ENCODE measurements at regions not wholly inside any gene's neighbourhood (a gene's known extent, or its start where the extent isn't known, plus 50 kb on each side); places are given as distances from the start of the nearest gene placed in this dataset.

DNA sequence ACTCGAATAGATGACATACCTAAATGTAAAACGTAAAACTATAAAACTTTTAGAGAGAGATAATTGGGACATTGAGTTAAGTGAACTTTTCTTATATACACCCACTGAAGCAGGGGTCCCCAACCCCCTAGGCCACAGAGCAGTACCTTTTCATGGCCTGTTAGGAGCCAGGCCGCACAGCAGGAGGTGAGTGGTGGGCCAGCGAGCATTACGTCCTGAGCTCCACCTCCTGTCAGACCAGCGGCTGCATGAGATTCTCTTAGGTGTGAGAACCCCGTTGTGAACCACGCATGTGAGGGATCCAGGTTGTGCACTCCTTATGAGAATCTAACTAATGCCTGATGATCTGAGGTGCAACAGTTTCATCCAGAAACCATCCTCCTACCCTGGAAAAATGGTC lies 114.8 kb downstream of the HMX1 start:
- no peak for DNase-seq (ENCODE audit: low spot score)

DNA sequence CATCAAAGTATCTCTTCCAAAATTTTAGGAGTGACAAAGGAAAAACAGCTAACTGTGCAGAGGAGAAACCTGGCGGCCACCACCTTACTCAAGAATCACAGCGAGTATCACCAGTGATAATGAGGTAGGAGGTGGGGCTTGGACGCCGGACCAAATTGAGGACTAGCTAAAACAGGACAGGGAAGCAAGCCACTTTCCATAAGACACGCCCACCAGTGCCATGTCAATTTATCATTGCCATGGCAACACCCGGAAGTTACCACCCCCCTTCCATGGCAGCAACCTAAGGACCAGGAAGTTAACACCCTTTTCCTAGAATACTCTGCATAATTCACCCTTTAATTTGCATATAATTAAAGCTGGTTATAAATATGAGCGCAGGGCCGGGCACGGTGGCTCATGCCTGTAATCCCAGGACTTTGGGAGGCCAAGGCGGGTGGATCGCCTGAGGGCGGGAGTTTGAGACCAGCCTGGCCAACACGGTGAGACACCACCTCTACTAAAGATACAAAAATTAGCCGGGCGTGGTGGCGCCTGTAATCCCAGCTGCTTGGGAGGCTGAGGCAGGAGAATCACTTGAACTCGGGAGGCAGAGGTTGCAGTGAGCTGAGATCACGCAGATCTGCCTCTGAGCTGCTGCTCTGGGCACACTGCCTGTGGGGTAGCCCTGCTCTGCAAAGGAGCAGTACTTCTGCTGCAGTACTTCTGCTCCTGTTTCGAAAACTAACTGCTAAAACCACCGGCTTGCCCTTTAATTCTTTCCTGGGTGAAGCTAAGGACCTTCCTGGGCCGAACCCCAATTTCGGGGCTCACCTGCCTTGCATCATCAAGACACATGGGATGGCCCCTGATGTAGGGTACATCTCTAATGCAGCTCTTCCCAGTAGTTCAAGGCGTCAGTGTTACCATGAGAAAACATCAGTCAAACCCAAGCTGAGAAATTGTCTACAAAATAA lies 116.7 kb downstream of the HMX1 start:
- DNase-seq (ENCODE audit: low spot score) = no peak

DNA sequence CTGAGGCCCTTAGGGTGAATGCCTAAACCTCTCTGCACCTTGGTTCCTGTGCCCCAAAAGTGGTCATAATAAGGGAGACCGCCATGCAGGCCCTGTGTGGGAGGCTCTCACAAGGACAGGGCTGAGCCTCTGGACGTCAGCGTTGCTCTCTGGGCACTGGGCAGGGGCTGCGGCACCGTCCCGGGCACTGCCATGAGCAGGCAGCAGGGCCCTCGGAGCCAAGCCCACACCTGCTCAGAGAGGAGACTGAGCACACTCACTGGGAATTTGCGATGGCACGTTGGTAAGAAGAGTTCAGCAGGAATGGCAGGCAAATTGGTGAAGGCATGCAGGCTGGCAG lies 123.4 kb downstream of the HMX1 start:
- no peak for DNase-seq (ENCODE audit: low spot score)

DNA sequence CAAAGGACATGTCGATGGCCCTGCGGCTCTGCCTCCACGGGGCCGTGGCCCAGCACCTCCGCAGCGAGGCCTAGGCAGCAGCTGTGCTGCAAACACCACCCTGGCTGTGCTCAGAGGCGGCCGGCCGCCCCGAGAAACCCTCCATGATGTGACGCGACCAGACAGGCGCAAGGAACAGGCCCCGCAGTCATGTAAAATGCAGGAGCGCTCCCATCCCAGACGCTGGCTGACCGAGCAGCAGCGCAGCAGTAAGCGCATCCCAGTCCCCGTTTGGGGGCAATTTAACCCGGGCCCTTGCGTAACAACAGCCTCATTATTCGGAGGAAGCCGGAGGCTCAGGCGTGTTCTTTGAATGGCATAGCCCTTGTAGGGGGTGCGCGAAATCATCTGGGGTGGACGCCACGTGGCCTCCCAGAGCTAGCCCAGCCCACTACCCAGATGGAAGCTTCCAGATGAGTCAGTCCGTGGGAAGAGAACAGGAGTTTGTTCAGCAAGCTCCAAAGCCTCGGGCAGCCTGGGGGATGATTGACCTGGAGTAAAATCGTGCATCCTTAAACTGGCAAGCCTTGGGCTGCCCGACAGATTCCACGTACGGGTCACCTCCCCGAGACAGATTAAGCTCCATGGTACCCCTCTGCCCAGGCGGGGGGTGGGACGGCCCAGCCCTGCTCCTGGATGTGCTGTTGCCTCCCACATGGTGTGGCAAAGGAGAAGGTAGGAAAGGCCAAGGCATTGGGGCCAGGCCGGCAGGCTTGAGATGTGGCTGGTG lies 124.0 kb downstream of the HMX1 start:
- DNase-seq (ENCODE audit: low spot score) = no peak

DNA sequence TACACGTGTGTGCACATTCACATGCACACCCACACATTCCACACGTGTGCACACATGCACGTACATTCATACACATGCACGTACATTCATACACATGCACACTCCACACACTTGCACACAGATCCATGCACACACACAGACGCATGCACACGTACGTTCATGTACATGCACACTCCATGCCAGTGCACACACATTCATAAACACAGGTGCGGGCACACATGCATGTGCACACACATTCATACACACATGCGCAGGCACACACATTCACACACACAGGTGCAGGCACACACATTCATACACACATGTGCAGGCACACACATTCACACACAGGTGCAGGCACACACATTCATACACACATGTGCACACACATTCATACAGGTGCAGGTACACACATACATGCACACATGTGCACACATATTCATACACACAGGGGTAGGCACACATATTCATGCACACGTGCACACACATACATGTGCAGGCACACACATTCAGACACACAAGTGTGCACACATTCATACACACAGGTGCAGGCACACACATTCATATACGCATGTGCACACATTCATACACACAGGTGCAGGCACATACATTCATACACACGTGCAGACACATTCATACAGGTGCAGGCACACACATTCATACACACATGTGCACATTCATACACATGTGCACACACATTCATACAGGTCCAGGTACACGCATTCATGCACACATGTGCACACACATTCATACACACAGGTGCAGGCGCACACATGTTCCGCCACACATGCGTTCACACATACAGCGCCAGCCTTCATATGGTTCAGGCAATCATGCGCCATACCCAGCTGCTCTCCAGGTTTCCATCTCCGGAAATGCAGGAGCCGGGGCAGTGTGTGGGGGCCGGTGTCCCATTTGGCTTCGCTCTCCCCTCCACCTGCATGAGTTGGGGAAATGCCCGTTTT lies 124.8 kb downstream of the HMX1 start:
- no peak for DNase-seq (ENCODE audit: low spot score)

DNA sequence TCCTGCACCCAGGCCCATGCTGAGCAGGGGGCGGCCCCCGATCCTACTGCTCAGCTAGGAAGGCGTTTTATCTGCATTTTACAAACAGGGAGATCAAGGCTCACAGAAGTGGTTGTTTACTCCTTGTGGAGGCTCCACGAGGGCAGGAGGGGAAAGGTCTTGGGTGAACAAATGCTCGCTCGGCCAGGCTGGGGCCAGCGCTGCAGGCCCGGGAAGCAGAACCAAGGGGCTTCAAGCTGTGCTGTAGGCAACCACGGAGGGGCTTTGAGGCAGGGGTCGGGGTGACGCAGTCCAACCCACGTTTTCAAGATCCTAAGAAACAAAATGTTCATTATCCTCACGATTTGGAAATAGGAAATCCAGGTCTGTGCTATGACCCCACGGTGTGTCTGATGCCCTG lies 125.8 kb downstream of the HMX1 start:
- DNase-seq (ENCODE audit: low spot score) = no peak

DNA sequence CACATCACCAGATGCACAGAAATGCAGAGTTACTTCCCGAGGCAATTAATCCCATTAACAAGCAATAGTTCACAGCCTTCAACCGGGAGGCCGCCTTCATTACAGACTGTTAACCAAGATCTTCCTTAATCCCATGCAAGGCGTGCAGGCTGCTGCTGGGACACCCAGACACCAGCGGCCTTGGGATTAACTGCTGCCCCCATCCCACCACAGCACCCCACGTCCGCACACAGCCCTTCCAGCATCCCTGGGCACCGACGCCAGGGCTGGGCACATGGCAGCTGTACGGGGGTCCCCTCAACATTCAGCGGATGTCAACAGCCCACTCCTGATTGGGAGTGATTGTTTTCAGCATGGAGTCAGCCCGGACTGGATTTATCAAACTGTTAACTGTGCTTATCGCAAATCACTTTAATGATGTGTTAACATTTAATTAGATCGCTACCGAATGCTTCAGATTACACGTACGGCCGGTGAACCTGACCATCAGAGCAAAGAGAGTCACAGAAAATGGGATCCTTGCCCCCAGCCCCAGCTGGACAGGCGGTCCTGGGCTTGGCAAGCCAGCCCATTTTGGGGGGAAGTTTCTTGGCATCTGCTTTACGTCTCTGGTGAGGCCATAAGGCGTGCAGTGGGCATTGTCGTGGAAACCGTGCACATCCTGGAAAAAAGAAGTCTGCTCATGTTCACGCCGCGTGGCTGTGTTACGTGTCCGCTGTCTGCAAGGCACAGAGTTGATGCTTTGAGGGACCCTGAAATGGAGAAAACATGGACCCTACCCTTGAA lies 126.4 kb downstream of the HMX1 start:
- DNase-seq (ENCODE audit: low spot score) = no peak

DNA sequence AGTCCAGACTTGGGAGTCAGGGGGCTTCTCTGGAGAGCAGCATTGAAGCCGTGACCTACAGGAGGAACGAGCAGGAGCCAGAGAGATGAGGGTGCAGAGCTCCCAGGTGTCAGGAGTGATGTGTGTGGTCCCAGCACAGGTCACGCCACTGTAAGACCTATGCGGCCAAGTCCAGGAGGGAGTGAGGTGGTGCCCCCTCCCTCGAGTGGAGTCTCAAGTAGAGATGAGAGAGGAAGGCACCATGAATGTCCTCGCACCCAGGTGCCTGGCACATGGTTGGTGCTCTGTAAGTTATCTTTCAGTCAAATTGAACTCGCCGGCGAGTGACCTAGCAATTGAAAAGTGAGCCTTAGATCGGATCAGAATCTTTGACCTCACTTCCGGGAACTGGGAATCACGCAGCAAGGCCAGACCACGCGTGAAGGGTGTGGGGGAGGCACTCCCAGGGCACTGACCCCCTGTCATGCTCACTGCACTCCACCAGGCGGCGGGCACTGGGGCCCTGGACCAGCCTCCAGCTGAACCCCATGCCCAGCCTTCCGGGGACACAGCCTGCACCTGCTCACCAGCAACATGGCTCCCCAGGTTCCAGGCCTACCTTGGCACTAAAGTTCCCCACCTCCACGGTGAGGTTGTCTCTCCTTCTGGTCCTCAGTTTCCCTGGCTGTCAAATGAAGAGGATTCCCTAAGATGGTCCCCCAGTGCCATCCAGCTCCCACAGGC lies 127.4 kb downstream of the HMX1 start:
- DNase-seq (ENCODE audit: low spot score) = no peak

DNA sequence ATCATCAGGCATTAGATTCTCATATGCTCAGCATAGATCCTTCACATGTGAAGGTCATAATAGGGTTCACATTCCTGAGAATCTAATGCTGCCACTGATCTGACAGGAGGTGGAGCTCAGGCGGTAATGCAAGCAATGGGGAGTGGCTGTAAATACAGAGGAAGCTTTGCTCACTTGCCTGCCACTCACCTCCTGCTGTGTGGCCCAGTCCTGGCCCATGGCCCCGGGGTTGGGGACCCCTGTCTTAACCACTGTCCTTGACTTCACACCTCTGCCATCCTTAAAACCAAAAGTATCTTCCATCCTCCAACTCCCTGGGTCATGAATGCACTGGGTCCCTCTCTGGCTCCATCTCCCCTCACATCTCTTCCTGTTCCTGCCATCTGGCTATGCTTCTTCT lies 129.1 kb downstream of the HMX1 start:
- no peak for DNase-seq (ENCODE audit: low spot score)

DNA sequence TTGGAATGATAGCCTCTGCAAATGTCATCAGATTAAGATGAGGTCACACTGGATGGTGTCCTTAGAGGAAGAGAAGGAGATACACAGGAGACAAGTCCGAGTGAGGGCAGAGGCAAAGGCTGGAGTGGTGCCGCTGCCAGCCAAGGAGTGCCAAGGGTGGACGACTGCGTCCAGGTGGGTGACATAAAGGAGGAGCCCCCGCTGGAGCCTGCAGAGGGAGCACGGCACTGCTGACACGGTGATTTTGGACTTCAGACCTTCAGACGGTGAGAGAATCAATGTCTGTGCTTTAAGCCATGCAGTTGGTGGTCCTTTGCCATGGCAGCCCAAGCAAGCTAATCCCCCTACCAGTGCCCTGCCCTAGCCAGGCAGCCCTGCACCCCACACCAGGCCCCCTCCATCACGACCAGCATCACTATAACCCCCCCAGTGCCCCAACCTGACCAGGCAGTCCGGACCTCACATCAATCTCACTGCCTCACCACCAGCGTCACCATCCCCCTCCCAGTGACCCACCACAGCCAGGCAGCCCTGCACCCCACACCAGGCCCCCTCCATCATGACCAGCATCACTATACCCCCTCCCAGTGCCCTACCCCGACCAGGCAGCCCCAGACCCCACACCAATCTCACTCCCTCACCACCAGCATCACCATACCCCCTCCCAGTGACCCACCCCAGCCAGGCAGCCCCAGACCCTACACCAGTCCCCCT lies 130.0 kb downstream of the HMX1 start:
- no peak for DNase-seq (ENCODE audit: low spot score)

DNA sequence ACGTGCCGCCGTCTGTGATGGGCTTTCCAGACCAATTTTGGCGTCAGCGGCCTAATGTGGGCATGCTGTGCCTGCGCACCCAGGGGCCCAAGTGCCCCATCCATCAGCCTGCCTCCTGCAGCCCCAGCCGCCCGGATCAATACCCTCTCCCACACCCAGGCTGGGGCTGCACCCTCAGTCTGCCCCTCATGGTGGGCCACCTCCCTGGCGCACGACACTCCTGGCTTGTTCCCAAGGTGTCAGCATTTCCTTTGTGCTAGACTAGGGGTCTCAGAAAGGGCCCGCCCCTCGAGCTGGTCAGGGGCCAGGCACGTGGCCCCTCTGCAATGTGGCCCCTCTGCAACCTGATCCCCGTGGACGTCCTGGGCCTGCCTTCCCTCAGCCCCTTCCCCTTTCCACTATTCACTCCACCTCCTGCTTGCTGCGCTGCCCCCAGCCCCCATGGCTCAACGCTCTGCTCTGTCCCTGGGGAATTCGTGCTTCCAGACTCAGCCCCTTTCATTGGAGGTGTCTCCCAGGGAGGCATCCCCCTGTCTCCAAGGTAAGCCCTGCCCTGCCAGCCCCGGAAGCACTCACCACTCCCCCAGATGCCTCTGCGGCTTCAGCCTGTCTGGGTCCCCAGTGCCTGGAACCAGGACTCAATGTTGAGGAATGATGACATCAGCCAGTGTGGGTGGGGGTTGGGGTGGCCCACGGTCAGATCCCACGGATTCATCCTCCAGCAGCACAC lies 130.8 kb downstream of the HMX1 start:
- no peak for DNase-seq (ENCODE audit: low spot score)

DNA sequence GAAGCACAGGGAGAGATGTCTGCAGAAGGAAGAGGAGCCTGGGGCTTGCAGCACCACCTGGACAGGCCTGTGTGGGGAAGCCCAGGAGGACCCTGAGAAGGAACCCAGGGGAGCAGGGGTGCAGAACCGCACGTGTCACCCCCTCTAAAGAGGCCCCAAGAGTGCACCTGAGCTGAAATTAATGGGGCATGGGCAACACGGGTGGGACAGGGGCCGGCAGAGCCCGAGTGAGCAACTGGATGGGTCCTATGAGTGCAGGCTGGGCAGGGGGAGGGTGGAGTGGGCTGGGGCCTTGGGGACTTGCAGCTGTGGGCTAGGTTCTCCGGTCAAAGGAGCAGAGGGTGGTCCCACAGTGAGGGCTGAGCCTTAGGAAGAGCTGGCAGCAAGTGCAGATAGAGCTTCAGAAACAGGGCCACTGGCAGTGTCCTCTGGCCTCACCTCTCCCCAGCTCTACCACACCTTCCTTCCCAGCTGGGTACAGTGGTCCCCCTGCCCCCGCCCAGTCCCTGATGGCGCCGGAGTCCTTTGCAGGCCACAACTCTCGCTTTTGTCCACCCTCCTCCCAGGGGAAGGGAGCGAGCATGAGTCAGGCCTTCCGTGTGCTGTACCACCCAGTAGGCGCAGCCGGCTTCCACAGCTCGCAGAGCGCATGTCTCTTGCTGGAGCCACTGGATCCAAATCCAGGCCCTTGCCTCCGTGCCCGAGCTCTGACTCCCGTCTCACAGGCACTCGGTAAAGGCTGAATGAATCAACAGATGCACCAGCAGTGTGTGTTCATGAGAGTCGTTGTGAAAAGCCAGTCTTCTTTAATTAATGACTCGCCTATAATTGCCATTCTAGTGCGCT lies 131.6 kb downstream of the HMX1 start:
- DNase-seq (ENCODE audit: low spot score) = no peak

DNA sequence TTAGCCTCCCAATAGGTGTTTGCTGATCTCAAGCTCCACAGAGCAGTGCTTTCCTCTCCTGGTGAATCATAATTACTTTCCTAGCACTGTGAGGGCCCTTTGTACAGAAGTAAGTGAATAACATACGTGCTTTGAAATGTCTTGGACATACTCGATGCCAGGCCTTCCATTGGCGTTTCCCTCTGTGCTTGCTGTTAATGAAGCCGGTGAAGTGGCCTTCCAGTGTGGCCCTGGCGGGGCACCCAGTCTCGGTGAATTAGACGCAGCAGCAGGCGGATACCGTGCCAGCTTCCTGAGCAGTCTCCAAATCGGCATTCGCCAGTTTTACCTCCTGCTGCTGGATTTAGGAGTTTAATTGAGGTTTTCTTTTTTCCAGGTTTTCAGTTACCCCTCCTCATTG lies 132.3 kb downstream of the HMX1 start:
- no peak for DNase-seq (ENCODE audit: low spot score)

DNA sequence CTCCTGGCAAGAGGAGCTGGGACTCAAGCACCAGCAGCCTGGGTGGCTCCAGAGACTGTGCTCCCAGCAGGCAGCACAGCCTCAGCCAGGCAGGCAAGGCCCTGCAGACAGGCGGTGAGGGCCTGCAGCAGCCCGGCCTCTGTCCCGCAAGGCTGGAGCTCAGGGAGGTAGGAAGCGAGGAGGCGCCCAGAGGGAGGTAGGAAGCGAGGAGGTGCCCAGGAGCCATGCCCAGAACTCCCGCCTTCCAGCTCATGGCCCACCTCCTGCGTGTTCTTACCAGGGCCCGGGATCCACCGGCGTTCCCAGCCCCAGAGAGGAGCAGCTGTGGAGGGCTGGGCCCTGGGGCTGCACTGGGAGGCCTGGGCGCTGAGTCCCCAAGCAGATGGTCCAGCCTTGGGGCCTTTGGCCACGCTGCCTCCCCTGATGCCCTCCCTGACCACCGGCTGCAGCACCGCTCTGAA lies 133.1 kb downstream of the HMX1 start:
- DNase-seq (ENCODE audit: low spot score) = no peak

DNA sequence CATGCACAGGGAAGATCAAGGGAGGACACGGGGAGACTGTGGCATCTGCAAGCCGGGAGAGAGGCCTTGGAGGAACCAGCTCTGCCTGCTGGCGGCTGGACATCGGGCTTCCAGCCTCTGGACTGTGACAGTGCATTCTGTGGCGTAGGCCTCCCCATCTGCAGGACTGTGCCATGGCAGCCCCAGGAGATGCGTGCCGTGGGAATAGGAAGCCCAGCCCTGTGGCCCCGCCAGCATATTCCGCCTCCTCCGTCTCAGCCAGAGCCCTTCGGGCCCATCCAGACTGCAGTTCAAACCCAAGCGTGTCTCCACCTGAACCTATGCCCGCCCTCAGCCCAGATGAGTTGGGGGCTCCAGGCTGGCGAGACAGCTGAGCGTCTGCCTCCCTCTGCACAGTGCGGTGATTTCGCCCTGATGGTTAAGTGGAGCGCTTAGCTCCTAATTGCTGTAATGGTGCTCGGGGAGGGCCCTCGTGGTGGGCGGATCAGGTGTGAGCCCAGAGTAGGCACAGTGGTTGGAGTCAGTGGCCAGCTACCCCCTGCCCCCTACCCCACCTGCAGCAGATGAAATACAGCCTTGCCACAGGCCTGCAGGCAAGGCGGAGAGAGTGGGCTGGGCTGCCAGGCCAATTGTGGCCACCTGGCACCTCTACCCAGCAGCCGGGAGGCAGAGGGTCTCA lies 133.9 kb downstream of the HMX1 start:
- no peak for DNase-seq (ENCODE audit: low spot score)

DNA sequence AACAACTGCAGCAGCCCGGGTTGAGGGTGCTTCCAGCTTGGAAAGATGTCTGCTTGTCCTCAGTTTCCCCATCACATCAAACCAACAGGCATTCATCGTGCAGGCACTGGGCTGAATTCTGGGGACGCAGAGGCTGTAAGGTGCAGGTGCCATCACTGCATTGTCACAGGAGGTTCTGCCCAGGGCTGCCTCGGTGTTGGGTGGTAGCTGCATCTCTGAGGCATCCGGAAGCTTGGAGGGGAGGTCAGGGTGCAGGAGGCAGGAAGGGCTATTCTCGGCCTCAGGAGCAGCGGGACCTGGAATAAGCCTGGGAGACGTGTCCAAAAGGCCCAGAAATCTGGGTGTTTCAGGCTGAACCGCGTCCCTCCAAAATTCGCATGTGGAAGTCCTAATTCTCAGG lies 134.6 kb downstream of the HMX1 start:
- no peak for DNase-seq (ENCODE audit: low spot score)

DNA sequence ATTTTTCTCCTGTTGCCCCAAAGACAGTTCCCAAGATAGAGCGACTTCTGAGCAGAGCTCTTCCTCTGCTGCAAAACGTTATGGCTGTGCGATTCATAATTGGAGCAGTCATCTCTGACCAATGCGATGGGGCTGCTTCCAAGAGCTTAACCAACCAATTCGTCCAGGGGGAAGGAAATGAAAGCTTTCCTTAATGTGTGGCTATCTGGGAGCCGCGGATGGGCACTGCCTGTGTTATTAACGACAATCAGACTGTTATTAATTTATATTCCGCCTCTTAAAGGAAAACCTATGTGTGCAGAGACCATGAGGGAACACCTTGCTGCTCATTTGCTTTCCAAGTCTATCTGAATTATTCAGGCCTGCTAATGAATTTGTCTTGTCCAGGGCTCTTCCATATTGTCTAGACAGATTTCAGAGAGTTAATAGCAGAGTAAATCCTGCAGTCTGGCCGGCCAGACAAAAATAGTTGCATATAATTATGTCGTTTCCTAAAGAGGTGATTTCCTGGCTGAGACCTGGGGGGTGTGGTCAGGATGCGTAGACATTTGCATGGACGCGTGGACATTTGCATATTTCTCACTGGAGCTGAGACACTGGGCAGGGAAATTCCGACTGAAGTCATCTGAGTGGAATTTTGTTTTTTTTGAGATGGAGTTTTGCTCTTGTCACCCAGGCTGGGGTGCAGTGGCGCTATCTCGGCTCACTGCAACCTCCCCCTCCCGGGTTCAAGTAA lies 135.4 kb downstream of the HMX1 start:
- DNase-seq (ENCODE audit: low spot score) = no peak

Data from H4 (cell line).